ENCODE measurements at regions not wholly inside any gene's neighbourhood (a gene's known extent, or its start where the extent isn't known, plus 50 kb on each side); places are given as distances from the start of the nearest gene placed in this dataset.

DNA sequence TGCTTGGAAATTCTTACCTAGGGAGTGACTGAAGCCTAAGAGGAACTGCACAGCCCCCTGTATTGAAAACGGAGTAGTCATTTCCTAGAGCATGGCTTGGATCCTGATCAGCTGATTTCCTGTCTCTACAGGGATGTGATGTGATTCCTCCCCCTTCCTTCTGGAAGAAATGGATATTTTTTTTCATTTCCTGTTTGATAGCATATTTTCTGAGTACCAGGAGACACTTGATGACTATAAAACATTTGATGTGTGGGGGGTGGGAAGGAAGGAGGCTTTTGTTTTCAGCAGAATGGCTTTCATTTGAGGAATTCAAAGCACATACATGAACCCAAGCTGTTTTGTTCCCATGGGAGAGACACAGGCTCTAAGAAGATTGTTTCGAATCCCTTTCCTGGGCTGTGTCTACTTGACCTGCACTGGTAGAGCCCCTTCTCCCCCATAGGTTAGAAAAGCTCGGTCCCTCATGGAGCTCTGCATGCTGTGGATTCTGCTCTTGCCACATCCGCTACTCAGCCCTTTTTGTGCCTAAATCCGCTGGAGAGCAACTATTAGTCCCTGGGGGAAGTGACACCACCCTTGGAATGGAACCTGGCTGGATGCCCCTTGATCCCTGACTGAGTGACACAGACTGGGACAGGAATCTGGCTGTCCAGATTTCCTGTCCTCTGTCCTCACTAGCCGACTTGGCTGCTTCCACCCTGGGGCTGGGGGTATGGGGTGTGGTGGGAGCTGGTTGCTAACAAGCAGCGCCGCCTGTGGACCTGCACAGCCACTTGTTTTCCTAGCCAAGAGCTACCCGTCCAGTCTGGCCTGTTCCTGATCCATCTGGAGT, 71.8 kb upstream of the MACF1 start:
- H3K4me3 ChIP-seq (ENCODE audit: low read length), result peak overlapping the region; percentile 26
- peaks cover 35% of the 10 kb centered on the region for H3K4me1 ChIP-seq (ENCODE audit: insufficient read depth, low read length)

DNA sequence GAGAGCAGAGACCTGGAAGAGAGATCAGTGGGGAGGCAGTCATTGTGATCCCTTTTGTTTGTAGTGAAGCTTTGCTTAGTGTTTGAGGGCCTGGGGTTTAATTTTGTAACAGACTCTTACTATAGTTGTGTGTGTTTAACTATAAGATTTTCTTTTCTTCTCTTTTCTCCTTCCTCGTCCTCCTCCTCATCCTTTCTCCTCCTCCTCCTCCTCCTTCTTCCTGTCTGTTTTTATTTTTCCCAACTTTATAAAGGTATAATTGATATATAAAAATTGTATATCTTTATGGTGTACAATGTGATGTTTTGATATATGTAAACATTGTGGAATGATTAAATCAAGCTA, 71.2 kb upstream of the MACF1 start:
- H3K36me3 ChIP-seq (ENCODE audit: insufficient read depth, low read length), result no peaks in the 10 kb centered on the region
- H3K27me3 ChIP-seq (ENCODE audit: insufficient read depth, low read length), result no peaks in the 10 kb centered on the region
- no peak overlapping the region for H2AFZ ChIP-seq (ENCODE audit: low read depth, low read length)
- peaks cover 32% of the 10 kb centered on the region for H3K4me1 ChIP-seq (ENCODE audit: insufficient read depth, low read length)
- peak overlapping the region; percentile 14 for H3K4me3 ChIP-seq (ENCODE audit: low read length)
- no peaks in the 10 kb centered on the region for H3K9me3 ChIP-seq (ENCODE audit: low read length)

More for the DNA sequence above, 71.8 kb upstream of the MACF1 start:
- Histone ChIP-seq H3K9me3 (ENCODE audit: low read length) (no peaks in the 10 kb centered on the region), H3K27me3 (ENCODE audit: insufficient read depth, low read length) (no peaks in the 10 kb centered on the region), H3K36me3 (ENCODE audit: insufficient read depth, low read length) (no peaks in the 10 kb centered on the region), H2AFZ (ENCODE audit: low read depth, low read length) (no peak overlapping the region)

DNA sequence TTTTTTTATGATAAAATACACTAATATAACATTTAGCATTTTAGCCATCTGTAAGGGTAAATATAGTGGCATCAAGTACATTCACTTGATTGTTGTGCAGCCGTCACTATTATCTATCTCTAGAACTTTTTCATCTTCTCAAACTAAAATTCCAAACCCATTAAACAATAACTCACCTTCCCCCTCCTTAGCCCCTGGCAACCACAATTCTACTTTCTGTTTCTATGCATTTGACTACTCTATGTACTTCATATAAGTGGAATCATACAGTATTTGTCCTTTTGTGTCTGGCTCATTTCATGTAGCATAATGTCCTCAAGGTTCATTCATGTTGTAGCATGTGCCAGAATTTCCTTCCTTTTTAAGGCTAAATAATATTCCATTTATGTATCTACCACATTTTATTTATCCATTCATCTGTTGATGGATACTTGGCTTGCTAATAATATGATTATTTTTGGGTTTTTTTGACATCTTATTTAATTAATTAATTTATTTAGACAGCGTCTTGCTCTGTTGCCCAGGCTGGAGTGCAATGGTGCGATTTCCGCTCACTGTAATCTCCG, 69.6 kb upstream of the MACF1 start:
- no peak overlapping the region for H3K4me3 ChIP-seq (ENCODE audit: low read length)
- no peaks in the 10 kb centered on the region for H3K36me3 ChIP-seq (ENCODE audit: insufficient read depth, low read length)
- no peak overlapping the region for H2AFZ ChIP-seq (ENCODE audit: low read depth, low read length)
- peaks cover 23% of the 10 kb centered on the region for H3K4me1 ChIP-seq (ENCODE audit: insufficient read depth, low read length)
- no peaks in the 10 kb centered on the region for H3K27me3 ChIP-seq (ENCODE audit: insufficient read depth, low read length)
- H3K9me3 ChIP-seq (ENCODE audit: low read length), result no peaks in the 10 kb centered on the region

DNA sequence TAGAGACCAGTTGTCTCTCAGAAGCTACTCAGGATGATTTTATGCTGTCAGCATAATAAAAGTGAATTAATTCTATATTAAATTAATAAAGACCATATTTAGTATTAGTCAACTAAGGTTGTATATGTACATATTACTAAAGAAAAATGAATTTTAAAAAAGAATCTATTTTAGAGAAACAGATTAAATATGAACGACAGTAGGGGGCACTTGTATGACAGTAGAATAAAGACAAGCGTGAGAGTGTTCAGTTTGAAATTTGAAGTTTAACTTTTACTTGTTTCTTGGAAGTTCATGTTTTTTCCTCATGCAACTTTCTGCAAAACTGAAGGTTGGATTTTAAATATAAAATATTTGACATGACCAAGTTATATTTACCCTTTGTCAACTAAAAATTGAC, 67.9 kb upstream of the MACF1 start:
- H3K4me3 ChIP-seq (ENCODE audit: low read length), result no peak overlapping the region
- no peak overlapping the region for H2AFZ ChIP-seq (ENCODE audit: low read depth, low read length)
- no peaks in the 10 kb centered on the region for H3K27me3 ChIP-seq (ENCODE audit: insufficient read depth, low read length)
- no peaks in the 10 kb centered on the region for H3K36me3 ChIP-seq (ENCODE audit: insufficient read depth, low read length)
- peaks cover 30% of the 10 kb centered on the region for H3K4me1 ChIP-seq (ENCODE audit: insufficient read depth, low read length)
- H3K9me3 ChIP-seq (ENCODE audit: low read length), result no peaks in the 10 kb centered on the region

DNA sequence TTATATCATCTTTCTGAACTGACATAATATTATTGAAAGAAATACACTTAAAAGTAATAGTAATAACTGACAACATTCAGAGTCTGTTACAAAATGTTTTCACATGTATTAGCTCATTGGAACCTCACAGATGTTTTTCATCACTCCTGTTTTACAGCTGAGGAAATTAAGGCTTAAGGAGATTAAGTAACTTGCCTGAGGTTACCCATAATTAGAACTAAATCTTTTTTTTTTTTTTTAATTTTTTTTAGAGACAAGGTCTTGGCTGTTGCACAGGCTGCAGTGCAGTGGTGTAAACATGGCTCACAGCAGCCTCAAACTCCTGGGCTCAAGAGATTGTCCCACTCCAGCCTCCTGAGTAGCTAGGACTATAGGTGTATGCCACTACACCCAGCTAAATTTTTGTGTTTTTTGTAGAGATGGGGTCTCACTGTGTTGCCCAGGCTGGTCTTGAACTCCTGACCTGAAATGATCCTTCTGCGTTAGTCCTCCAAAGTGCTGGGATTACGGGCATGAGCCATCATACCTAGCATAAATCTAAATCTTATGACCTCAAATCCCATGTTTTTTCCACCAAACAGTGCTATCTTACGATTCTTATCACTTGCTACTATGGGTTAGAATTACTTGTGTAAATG, 64.7 kb upstream of the MACF1 start:
- no peak overlapping the region for H3K4me3 ChIP-seq (ENCODE audit: low read length)
- peaks cover 26% of the 10 kb centered on the region for H3K4me1 ChIP-seq (ENCODE audit: insufficient read depth, low read length)
- H3K36me3 ChIP-seq (ENCODE audit: insufficient read depth, low read length), result no peaks in the 10 kb centered on the region
- H2AFZ ChIP-seq (ENCODE audit: low read depth, low read length), result no peak overlapping the region
- H3K27me3 ChIP-seq (ENCODE audit: insufficient read depth, low read length), result no peaks in the 10 kb centered on the region
- no peaks in the 10 kb centered on the region for H3K9me3 ChIP-seq (ENCODE audit: low read length)

DNA sequence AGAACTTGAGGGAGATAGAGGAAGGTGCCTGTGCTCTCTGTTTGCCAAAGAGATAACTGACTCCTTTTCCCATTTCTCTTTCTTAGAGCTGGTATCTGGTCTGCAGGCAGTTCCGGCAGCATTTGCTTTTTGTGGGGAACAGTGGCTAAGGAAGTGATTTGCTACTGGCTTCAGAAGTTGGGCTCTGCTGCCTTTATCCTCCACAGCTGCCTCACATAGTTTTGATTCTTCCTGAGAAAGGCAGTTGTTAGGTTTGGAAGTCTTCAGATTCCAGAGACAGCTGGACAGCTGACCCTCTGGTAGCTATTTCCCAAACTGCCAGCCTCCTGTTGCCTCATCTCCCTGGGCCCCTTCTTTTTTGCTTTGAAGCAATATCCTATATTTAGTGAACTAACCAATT, 62.6 kb upstream of the MACF1 start:
- Histone ChIP-seq H2AFZ (ENCODE audit: low read depth, low read length) (no peak overlapping the region), H3K9me3 (ENCODE audit: low read length) (no peaks in the 10 kb centered on the region), H3K27me3 (ENCODE audit: insufficient read depth, low read length) (no peaks in the 10 kb centered on the region), H3K36me3 (ENCODE audit: insufficient read depth, low read length) (no peaks in the 10 kb centered on the region), H3K4me3 (ENCODE audit: low read length) (no peak overlapping the region), H3K4me1 (ENCODE audit: insufficient read depth, low read length) (peaks cover 29% of the 10 kb centered on the region)

DNA sequence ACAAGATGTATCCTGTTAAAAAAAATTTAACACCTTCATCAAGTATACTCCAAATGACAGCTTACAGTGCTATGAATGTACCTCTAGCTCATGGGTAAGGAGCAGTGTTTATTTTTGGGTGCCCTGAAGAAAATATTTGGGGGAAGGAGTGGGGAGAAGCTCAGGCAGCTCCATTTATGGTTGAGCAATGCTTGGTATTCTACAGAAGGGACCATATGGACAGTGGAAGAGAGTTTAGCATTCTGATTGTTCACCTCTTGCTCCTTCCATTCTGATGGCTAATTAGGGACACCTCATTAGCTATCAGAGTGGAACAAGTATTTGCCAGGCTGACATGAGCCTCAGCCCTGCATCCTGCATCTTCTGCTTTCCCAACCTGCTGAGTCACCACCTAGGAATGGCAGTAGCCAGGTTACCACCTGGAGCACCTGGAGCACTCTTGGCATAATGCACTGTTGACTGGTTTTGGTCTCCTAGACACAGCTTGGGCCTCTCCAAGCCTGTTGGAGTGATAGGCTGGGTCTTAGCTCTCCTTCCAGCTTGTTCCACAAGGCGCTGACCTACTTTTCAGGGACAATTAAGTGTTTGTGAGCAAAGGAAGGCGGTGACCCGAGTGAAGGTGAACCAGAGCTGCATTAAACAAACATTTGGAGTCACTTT, 62.0 kb upstream of the MACF1 start:
- Histone ChIP-seq H3K4me1 (ENCODE audit: insufficient read depth, low read length) (peaks cover 29% of the 10 kb centered on the region), H3K27me3 (ENCODE audit: insufficient read depth, low read length) (no peaks in the 10 kb centered on the region), H3K9me3 (ENCODE audit: low read length) (no peaks in the 10 kb centered on the region), H2AFZ (ENCODE audit: low read depth, low read length) (no peak overlapping the region), H3K36me3 (ENCODE audit: insufficient read depth, low read length) (no peaks in the 10 kb centered on the region), H3K4me3 (ENCODE audit: low read length) (no peak overlapping the region)

DNA sequence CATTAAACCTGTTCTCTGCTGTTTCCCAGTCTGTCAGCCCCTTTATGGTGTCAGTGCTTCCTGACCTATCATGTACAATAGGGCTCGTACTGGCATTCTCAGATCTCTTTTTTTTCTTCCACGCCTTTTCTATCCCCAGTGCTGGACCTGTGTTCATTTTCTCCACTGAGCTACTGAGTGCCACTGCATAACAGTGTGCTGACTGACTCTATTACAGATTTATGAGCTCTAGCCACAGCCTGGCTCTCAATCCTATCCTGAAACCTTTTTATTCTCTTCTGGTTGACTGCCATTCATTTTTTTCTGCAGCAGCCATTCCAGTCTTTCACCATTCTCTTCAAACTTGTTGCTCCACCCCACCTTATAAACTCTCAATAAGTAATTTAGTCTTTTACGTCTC, 59.6 kb upstream of the MACF1 start:
- Histone ChIP-seq H3K4me1 (ENCODE audit: insufficient read depth, low read length) (peaks cover 34% of the 10 kb centered on the region), H3K9me3 (ENCODE audit: low read length) (no peaks in the 10 kb centered on the region), H3K36me3 (ENCODE audit: insufficient read depth, low read length) (no peaks in the 10 kb centered on the region), H3K27me3 (ENCODE audit: insufficient read depth, low read length) (no peaks in the 10 kb centered on the region), H2AFZ (ENCODE audit: low read depth, low read length) (no peak overlapping the region), H3K4me3 (ENCODE audit: low read length) (no peak overlapping the region)

DNA sequence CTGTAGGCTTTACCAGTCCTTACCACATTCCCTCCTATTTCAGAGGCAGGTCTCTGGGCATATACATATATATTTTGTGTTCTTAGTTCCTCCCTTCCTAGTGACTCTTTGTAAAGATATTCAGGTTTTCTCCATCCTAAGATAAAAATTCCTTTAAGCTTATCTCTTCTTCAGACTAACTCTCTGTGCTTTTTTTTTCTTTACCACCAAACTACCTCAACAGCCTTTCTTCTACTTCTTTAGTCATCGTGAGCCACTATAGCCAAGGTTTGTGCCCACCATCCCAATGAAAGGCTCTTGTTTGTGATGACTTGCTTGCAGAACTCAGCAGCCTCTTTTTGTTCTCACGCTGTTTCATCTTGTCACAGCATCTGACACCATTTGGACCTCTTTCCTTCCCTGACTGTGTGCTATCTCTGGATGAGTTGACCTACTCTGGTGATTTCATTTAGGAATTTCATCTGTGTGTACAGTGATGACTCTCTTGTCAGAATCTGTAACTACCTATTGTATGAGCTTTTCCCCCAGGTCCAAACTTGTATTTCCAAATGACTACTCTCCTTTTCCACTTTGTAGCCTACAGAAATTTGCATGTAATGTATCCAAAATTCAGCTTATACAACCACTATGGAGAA, 59.0 kb upstream of the MACF1 start:
- no peak overlapping the region for H2AFZ ChIP-seq (ENCODE audit: low read depth, low read length)
- no peaks in the 10 kb centered on the region for H3K27me3 ChIP-seq (ENCODE audit: insufficient read depth, low read length)
- no peaks in the 10 kb centered on the region for H3K9me3 ChIP-seq (ENCODE audit: low read length)
- no peaks in the 10 kb centered on the region for H3K36me3 ChIP-seq (ENCODE audit: insufficient read depth, low read length)
- H3K4me1 ChIP-seq (ENCODE audit: insufficient read depth, low read length), result peaks cover 34% of the 10 kb centered on the region
- H3K4me3 ChIP-seq (ENCODE audit: low read length), result no peak overlapping the region

DNA sequence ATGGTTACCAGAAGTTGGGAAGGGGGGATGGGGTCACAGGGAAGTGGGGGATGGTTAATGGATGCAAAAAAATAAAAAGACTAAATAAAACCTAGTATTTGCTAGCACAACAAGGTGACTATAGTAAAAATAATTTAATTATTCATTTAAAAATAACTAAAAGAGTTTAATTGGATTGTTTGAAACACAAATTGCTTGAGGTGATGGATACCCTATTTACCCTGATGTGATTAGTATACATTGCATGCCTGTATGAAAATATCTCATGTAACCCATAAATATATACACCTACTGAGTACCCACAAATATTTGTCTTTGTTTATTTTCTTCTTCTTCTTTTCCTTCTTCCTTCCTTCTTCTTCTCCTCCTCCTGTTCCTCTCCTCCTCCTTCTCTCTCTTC, 57.8 kb upstream of the MACF1 start:
- Histone ChIP-seq H3K4me1 (ENCODE audit: insufficient read depth, low read length) (peaks cover 25% of the 10 kb centered on the region), H3K4me3 (ENCODE audit: low read length) (no peak overlapping the region), H3K9me3 (ENCODE audit: low read length) (no peaks in the 10 kb centered on the region), H2AFZ (ENCODE audit: low read depth, low read length) (no peak overlapping the region), H3K27me3 (ENCODE audit: insufficient read depth, low read length) (no peaks in the 10 kb centered on the region), H3K36me3 (ENCODE audit: insufficient read depth, low read length) (no peaks in the 10 kb centered on the region)

DNA sequence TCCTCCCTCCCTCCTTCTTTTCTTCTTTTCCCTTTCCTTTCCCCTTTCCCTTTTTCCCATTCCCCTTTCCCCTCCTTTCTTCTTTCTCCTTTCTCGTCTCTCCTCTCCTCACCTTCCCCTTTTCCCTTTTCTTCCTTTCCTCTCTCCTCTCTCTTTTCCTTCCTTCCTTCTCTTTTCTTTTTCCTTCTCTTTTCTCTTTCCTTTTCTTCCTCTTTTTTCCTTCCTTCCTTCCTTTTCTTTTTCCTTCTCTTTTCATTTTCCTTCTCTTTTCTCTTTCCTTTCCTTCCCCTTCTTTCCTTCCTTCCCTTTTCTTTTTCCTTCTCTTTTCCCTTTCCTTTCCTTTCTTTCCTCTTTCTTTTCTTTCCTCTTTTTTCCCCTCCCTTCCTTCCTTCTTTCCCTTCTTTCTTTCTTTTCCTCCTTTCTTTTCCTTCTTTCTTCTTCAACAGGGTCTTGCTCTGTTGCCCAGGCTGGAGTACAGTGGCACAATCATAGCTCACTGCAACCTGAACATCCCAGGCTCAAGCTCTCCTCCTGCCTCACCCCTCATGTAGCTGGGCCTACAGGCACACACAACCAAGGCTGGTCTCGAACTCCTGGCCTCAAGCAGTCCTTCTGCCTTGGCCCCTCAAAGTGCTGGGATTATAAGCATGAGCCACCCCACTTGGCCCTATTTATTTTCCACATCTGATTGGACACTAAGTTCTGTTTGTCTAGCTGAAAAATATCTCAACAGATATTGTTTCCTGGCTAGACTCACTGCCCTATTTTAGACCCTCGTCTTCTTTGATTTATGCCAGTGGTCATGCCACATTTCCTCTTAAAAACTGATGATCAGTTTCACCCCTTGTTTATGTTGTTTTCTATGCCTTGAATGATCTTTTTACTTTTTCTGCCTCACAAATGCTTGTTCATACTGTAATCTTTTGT, 57.1 kb upstream of the MACF1 start:
- Histone ChIP-seq H3K4me1 (ENCODE audit: insufficient read depth, low read length) (peaks cover 18% of the 10 kb centered on the region), H3K4me3 (ENCODE audit: low read length) (no peak overlapping the region), H3K9me3 (ENCODE audit: low read length) (no peaks in the 10 kb centered on the region), H2AFZ (ENCODE audit: low read depth, low read length) (no peak overlapping the region), H3K36me3 (ENCODE audit: insufficient read depth, low read length) (no peaks in the 10 kb centered on the region), H3K27me3 (ENCODE audit: insufficient read depth, low read length) (no peaks in the 10 kb centered on the region)

DNA sequence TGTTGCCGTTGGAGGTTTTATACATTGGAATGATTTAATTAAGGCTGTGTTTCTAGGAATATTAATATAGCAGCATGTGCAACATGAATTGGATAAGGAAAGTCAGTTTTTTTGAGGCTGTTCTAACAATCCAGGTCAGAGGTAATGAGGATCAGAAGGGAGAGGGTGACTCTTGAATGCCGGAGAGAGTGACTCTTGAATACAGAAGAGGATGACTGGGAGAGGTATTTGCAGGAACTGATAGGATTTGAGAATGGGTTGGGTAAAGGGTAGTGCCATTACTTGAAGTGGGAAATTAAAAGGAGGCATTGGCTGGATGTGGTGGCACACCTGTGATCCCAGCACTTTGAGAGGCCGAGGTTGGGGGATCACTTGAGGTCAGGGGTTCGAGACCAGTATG, 55.6 kb upstream of the MACF1 start:
- H2AFZ ChIP-seq (ENCODE audit: low read depth, low read length), result no peak overlapping the region
- H3K27me3 ChIP-seq (ENCODE audit: insufficient read depth, low read length), result no peaks in the 10 kb centered on the region
- H3K36me3 ChIP-seq (ENCODE audit: insufficient read depth, low read length), result no peaks in the 10 kb centered on the region
- H3K9me3 ChIP-seq (ENCODE audit: low read length), result no peaks in the 10 kb centered on the region
- no peak overlapping the region for H3K4me3 ChIP-seq (ENCODE audit: low read length)
- peaks cover 26% of the 10 kb centered on the region for H3K4me1 ChIP-seq (ENCODE audit: insufficient read depth, low read length)
